Left ventricle myocardium inferior (tissue), 1 donor: ENCODE measurements at regions not wholly inside any gene's neighbourhood (a gene's known extent, or its start where the extent isn't known, plus 50 kb on each side); places are given as distances from the start of the nearest gene placed in this dataset.

Experiments used
- DNase-seq: peaks from one replicate; pipeline ENCODE4 v3.0.0-alpha.2; 2020
- H3K27ac ChIP-seq: fragments of 200-600 bp; replicated peaks from 2 replicates; pipeline ENCODE4 v1.8.0; 2021
- H3K27me3 ChIP-seq: fragments of 200-600 bp; 2 replicates; pipeline ENCODE4 v1.8.0; 2021; ENCODE audit warnings: low read depth
- H3K36me3 ChIP-seq: fragments of 200-600 bp; 2 replicates; pipeline ENCODE4 v1.8.0; 2021
- H3K4me1 ChIP-seq: fragments of 200-600 bp; 2 replicates; pipeline ENCODE4 v1.8.0; 2021
- H3K4me3 ChIP-seq: fragments of 200-600 bp; 2 replicates; pipeline ENCODE4 v1.8.0; 2021; ENCODE audit warnings: mild to moderate bottlenecking, moderate library complexity
- H3K9me3 ChIP-seq: fragments of 200-600 bp; replicated peaks from 2 replicates; pipeline ENCODE4 v1.8.0; 2021
- CTCF ChIP-seq: fragments of 200-600 bp; IDR thresholded peaks from 2 replicates; pipeline ENCODE4 v1.8.0; 2021; ENCODE audit warnings: antibody characterized with exemption, mild to moderate bottlenecking, borderline replicate concordance
- intact Hi-C: fragments of 100-400 bp; cut with micrococcal nuclease; formaldehyde crosslinking; loops from one replicate; pipeline ENCODE4 v1.11.0; 2022
- donor health status: DM: no; HTN: yes; CAD: no; lungs with severe emphysema.

GRCh38 chr2:122935506-122935905 is 1089.6 kb upstream of the CNTNAP5 start:
- H3K36me3 ChIP-seq, result no peaks in the 10 kb centered on the region
- no peaks in the 10 kb centered on the region for H3K4me1 ChIP-seq
- no peaks in the 10 kb centered on the region for H3K9me3 ChIP-seq
- intact Hi-C loops, result no loop called here
- no peak for TF ChIP-seq CTCF
- H3K4me3 ChIP-seq, result no peak overlapping the region
- no peak for DNase-seq
- no peak overlapping the region for H3K27ac ChIP-seq
- no peaks in the 10 kb centered on the region for H3K27me3 ChIP-seq

GRCh38 chr2:122939796-122940195 is 1085.3 kb upstream of the CNTNAP5 start:
- Histone ChIP-seq H3K27ac (no peak overlapping the region), H3K36me3 (no peaks in the 10 kb centered on the region), H3K27me3 (no peaks in the 10 kb centered on the region), H3K4me3 (no peak overlapping the region), H3K9me3 (no peaks in the 10 kb centered on the region), H3K4me1 (no peaks in the 10 kb centered on the region)
- intact Hi-C loops, result no loop called here
- no peak for TF ChIP-seq CTCF
- DNase-seq, result no peak

- intact Hi-C loops, result no loop called here
- DNase-seq, result no peak
- no peaks in the 10 kb centered on the region for H3K4me1 ChIP-seq
- H3K27me3 ChIP-seq, result no peaks in the 10 kb centered on the region
- peaks cover 10% of the 10 kb centered on the region for H3K9me3 ChIP-seq
- H3K27ac ChIP-seq, result no peak overlapping the region
- H3K36me3 ChIP-seq, result no peaks in the 10 kb centered on the region
- H3K4me3 ChIP-seq, result no peak overlapping the region
- TF ChIP-seq CTCF, result no peak
Measured at GRCh38 chr2:122949523-122949922, 1075.6 kb upstream of the CNTNAP5 start.

- no peak overlapping the region for H3K4me3 ChIP-seq
Measured at GRCh38 chr2:122955776-122956175, 1069.3 kb upstream of the CNTNAP5 start.

GRCh38 chr2:122960759-122961641 is 1064.1 kb upstream of the CNTNAP5 start:
- no peak for DNase-seq
- intact Hi-C loops, result no loop called here

More at GRCh38 chr2:122955776-122956175, 1069.3 kb upstream of the CNTNAP5 start:
- intact Hi-C loops, result no loop called here
- H3K36me3 ChIP-seq, result no peaks in the 10 kb centered on the region
- peaks cover 4% of the 10 kb centered on the region for H3K9me3 ChIP-seq
- DNase-seq, result no peak
- no peak for TF ChIP-seq CTCF
- H3K4me1 ChIP-seq, result no peaks in the 10 kb centered on the region
- no peak overlapping the region for H3K27ac ChIP-seq
- H3K27me3 ChIP-seq, result no peaks in the 10 kb centered on the region

More at GRCh38 chr2:122960759-122961641, 1064.1 kb upstream of the CNTNAP5 start:
- Histone ChIP-seq H3K4me3 (no peak overlapping the region), H3K27me3 (no peaks in the 10 kb centered on the region), H3K27ac (no peak overlapping the region), H3K9me3 (peaks cover 6% of the 10 kb centered on the region), H3K36me3 (no peaks in the 10 kb centered on the region), H3K4me1 (no peaks in the 10 kb centered on the region)
- no peak for TF ChIP-seq CTCF
